IMR-90 (cell line): ENCODE measurements at regions not wholly inside any gene's neighbourhood (a gene's known extent, or its start where the extent isn't known, plus 50 kb on each side); places are given as distances from the start of the nearest gene placed in this dataset.

Experiments
- ATAC-seq: fragments of 200-7000 bp; cut with Tn5 transposase; 2 replicates; pipeline ENCODE4 v1.9.1; 2020; ENCODE audit warnings: low read depth, mild to moderate bottlenecking, moderate library complexity
- BruUV-seq: library from RNA; stranded (reverse); fragments of 400-500 nt; replicated peaks from 2 replicates; lab custom pipeline; 2021; lab: Mats Ljungman, UMichigan
- CTCF ChIA-PET: fragments of 300-600 bp; formaldehyde crosslinking; extraction: SDS; loops from one replicate; lab custom pipeline; 2021; ENCODE audit warnings: antibody characterized with exemption; lab: Yijun Ruan, JAX
- POLR2A ChIA-PET: fragments of 300-600 bp; sonication (Branson Sonifier 250); formaldehyde crosslinking; loops from one replicate; lab custom pipeline; 2022; ENCODE audit warnings: antibody characterized with exemption; ENCODE audit not compliant: unreplicated experiment; lab: Charles Lee
- DNase-seq: peaks from one replicate; pipeline ENCODE4 v3.0.0; 2013
- H2AFZ ChIP-seq: replicated peaks from 2 replicates; pipeline ENCODE3; 2013; ENCODE audit warnings: low read length, mild to moderate bottlenecking; ENCODE audit not compliant: poor library complexity
- H2AK5ac ChIP-seq: 2 replicates; pipeline ENCODE4 v1.6.1; 2013; ENCODE audit warnings: low read depth, low read length, inconsistent platforms
- H2AK9ac ChIP-seq: replicated peaks from 2 replicates; pipeline ENCODE3; 2013; ENCODE audit warnings: mild to moderate bottlenecking, low read depth, low read length, moderate library complexity; ENCODE audit not compliant: poor library complexity
- H2BK120ac ChIP-seq: 2 replicates; pipeline ENCODE4 v1.6.1; 2013; ENCODE audit warnings: low read depth, low read length, inconsistent platforms
- H2BK15ac ChIP-seq: 3 replicates; pipeline ENCODE4 v1.6.1; 2013; ENCODE audit warnings: low read depth, low read length, inconsistent platforms
- H2BK20ac ChIP-seq: 2 replicates; pipeline ENCODE4 v1.6.1; 2013; ENCODE audit warnings: low read depth, mild to moderate bottlenecking, inconsistent platforms, low read length, moderate library complexity
- H2BK5ac ChIP-seq: 2 replicates; pipeline ENCODE4 v1.6.1; 2013; ENCODE audit warnings: mild to moderate bottlenecking, low read depth, low read length, inconsistent platforms; ENCODE audit not compliant: poor library complexity, severe bottlenecking
- H3K14ac ChIP-seq: replicated peaks from 2 replicates; pipeline ENCODE4 v1.6.1; 2013; ENCODE audit warnings: low read depth, low read length, inconsistent platforms
- H3K18ac ChIP-seq: 2 replicates; pipeline ENCODE4 v1.6.1; 2013; ENCODE audit warnings: low read depth, low read length, control low read depth
- H3K23ac ChIP-seq: 2 replicates; pipeline ENCODE4 v1.6.1; 2013; ENCODE audit warnings: low read depth, low read length, inconsistent platforms
- H3K27ac ChIP-seq: 2 replicates; pipeline ENCODE4 v1.5.1; 2013; ENCODE audit warnings: mild to moderate bottlenecking, control low read depth, low read length; ENCODE audit not compliant: insufficient read depth
- H3K27me3 ChIP-seq: 2 replicates; pipeline ENCODE4 v1.6.1; 2013; ENCODE audit warnings: low read length; ENCODE audit not compliant: control insufficient read depth, insufficient read depth
- H3K36me3 ChIP-seq: 2 replicates; pipeline ENCODE4 v1.6.1; 2013; ENCODE audit warnings: low read length, mixed read lengths; ENCODE audit not compliant: control insufficient read depth, insufficient read depth
- H3K4ac ChIP-seq: 2 replicates; pipeline ENCODE4 v1.6.1; 2013; ENCODE audit warnings: low read depth, low read length, inconsistent platforms
- H3K4me1 ChIP-seq: 2 replicates; pipeline ENCODE4 v1.6.1; 2013; ENCODE audit warnings: low read length, mixed read lengths; ENCODE audit not compliant: control insufficient read depth, insufficient read depth
- H3K4me2 ChIP-seq: 2 replicates; pipeline ENCODE4 v1.6.1; 2013; ENCODE audit warnings: low read depth, mild to moderate bottlenecking, control low read depth, low read length, moderate library complexity
- H3K4me3 ChIP-seq: 2 replicates; pipeline ENCODE4 v1.5.1; 2013; ENCODE audit warnings: low read depth, mild to moderate bottlenecking, control low read depth, low read length, moderate library complexity; ENCODE audit not compliant: insufficient read depth
- H3K56ac ChIP-seq: 2 replicates; pipeline ENCODE4 v1.6.1; 2013; ENCODE audit warnings: low read length, inconsistent platforms; ENCODE audit not compliant: insufficient read depth; ENCODE audit errors: extremely low read depth
- H3K79me1 ChIP-seq, 2 experiments: 2 replicates each; pipeline ENCODE4 v1.6.1; 2013; ENCODE audit warnings: low read length in 2 of 2, inconsistent platforms in 1 of 2, low read depth in 1 of 2
- H3K9ac ChIP-seq: 2 replicates; pipeline ENCODE4 v1.6.1; 2013; ENCODE audit warnings: low read depth, low read length, control low read depth
- H3K9me1 ChIP-seq: 2 replicates; pipeline ENCODE4 v1.6.1; 2013; ENCODE audit warnings: low read length, inconsistent platforms; ENCODE audit not compliant: insufficient read depth
- H3K9me3 ChIP-seq: 2 replicates; pipeline ENCODE4 v1.6.1; 2013; ENCODE audit warnings: low read length; ENCODE audit not compliant: control insufficient read depth, insufficient read depth
- H4K20me1 ChIP-seq: 2 replicates; pipeline ENCODE4 v1.6.1; 2013; ENCODE audit warnings: low read length, inconsistent platforms; ENCODE audit not compliant: insufficient read depth
- H4K5ac ChIP-seq: 2 replicates; pipeline ENCODE4 v1.6.1; 2013; ENCODE audit warnings: mild to moderate bottlenecking, low read depth, low read length, control low read depth
- H4K8ac ChIP-seq, 2 experiments: 2 replicates each; pipeline ENCODE4 v1.6.1; 2013; ENCODE audit warnings: low read depth in 2 of 2, low read length in 2 of 2, control low read depth in 1 of 2, inconsistent platforms in 1 of 2
- H4K91ac ChIP-seq: 2 replicates; pipeline ENCODE4 v1.6.1; 2013; ENCODE audit warnings: low read depth, low read length, inconsistent platforms; ENCODE audit not compliant: insufficient read depth
- BHLHE40 ChIP-seq: fragments of 150-350 bp; IDR thresholded peaks from 2 replicates; pipeline ENCODE4 v1.6.1; 2016; ENCODE audit warnings: mild to moderate bottlenecking, low read depth, low read length
- MAFK ChIP-seq: IDR thresholded peaks from 2 replicates; pipeline ENCODE4 v1.6.1; 2012; ENCODE audit warnings: low read depth, low read length, improper control_type of control experiment
- POLR2A ChIP-seq: IDR thresholded peaks from 2 replicates; pipeline ENCODE4 v1.6.1; 2012; ENCODE audit warnings: mild to moderate bottlenecking, low read depth, low read length
- SMC3 ChIP-seq: fragments of 150-350 bp; IDR thresholded peaks from 2 replicates; pipeline ENCODE4 v1.6.1; 2016; ENCODE audit warnings: low read depth, mild to moderate bottlenecking, antibody characterized with exemption, low read length, moderate library complexity
- WGBS, 2 experiments: methylation state at CpG; one replicate each; pipeline versions ENCODE4 v1.1.5 to v1.1.7; 2013; ENCODE audit warnings: missing lambda C conversion rate in 2 of 2; ENCODE audit not compliant: insufficient read length in 1 of 2; ENCODE audit errors: extremely low coverage in 2 of 2; 5-methylcytosine and 5-hydroxymethylcytosine counted together
- dilution Hi-C: fragments of 300-500 bp; cut with HindIII; formaldehyde crosslinking; loops from one replicate; pipeline ENCODE4 v1.14.3; 2018; ENCODE audit warnings: low sequenced_read_pairs; ENCODE audit not compliant: unreplicated experiment
- in situ Hi-C: fragments of 300-500 bp; cut with MboI; formaldehyde crosslinking; loops from 3 replicates; pipeline ENCODE4 v1.14.3; 2019; ENCODE audit warnings: low sequenced_read_pairs, inconsistent platforms, mixed read lengths
- intact Hi-C: fragments of 100-400 bp; cut with micrococcal nuclease; formaldehyde crosslinking; loops from 2 replicates; pipeline ENCODE4 v1.10.0; 2022

DNA sequence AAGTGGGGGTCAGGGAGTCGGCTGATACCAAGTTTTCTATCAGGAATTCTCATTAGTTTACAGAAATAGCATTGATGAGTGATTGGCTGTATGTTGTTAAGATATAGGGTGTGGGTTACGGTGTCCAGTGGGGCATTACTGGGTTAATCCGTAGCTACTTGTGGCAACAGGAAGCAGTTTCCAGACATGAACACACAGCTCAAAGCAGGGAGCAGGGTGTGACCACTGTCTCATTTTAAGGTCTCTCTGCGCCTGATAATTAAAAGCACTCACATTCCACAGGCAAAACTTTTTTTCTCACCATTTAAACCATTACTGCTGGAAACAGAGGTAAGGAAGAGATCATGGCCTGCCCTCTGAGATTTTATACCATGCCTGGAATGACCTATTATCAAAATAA, 114.9 kb downstream of the SIK1 start:
- ATAC-seq (no peak), DNase-seq (no peak)
- in situ Hi-C loops (no loop called here), intact Hi-C loops (no loop called here), dilution Hi-C loops (no loop called here)
- POLR2A ChIA-PET, result no interaction called here
- no peak overlapping the region for H3K4ac ChIP-seq
- H2BK15ac ChIP-seq, result no peak overlapping the region
- no peak overlapping the region for H3K14ac ChIP-seq
- no peak overlapping the region for H2BK20ac ChIP-seq
- no peak overlapping the region for H3K56ac ChIP-seq
- CTCF ChIA-PET, result no interaction called here
- H3K9me3 ChIP-seq, result peaks cover 3% of the 10 kb centered on the region
- no peak overlapping the region for H3K4me2 ChIP-seq
- H2AK5ac ChIP-seq, result no peak overlapping the region
- no peak overlapping the region for H2AFZ ChIP-seq
- H2BK120ac ChIP-seq, result no peak overlapping the region
- H3K18ac ChIP-seq, result no peak overlapping the region
- no TSS peak for BruUV-seq
- no peak for TF ChIP-seq SMC3
- no peak for TF ChIP-seq BHLHE40
- no peak for TF ChIP-seq POLR2A
- TF ChIP-seq MAFK, result no peak
- 0 out of 2 replicates have a peak, but pooled peaks cover under 1% of the 10 kb centered on the region for H3K9me1 ChIP-seq
- H2BK5ac ChIP-seq, result no peak overlapping the region
- H4K8ac ChIP-seq, result no peak overlapping the region
- WGBS, 2 experiments, result no CpG with 5 or more reads among the region's 4 CpGs
- H3K27ac ChIP-seq, result no peak overlapping the region
- no peaks in the 10 kb centered on the region for H3K79me1 ChIP-seq
- no peak overlapping the region for H3K9ac ChIP-seq
- no peak overlapping the region for H3K23ac ChIP-seq
- H3K4me3 ChIP-seq, result no peak overlapping the region
- H4K91ac ChIP-seq, result no peak overlapping the region
- H3K4me1 ChIP-seq, result no peaks in the 10 kb centered on the region
- no peak overlapping the region for H2AK9ac ChIP-seq
- H4K20me1 ChIP-seq, result no peaks in the 10 kb centered on the region
- H3K27me3 ChIP-seq, result peaks cover 18% of the 10 kb centered on the region
- H4K5ac ChIP-seq, result no peak overlapping the region
- H3K36me3 ChIP-seq, result no peaks in the 10 kb centered on the region
